Adipocyte (in vitro differentiated cells): ENCODE measurements at regions not wholly inside any gene's neighbourhood (a gene's known extent, or its start where the extent isn't known, plus 50 kb on each side); places are given as distances from the start of the nearest gene placed in this dataset.

Experiments used
- DNase-seq: peaks from one replicate; pipeline ENCODE4 v3.0.0-alpha.2; 2015; ENCODE audit warnings: low read depth
- H3K27me3 ChIP-seq: replicated peaks from 2 replicates; pipeline ENCODE4 v1.7.0; 2013; ENCODE audit warnings: mild to moderate bottlenecking, low read length, moderate library complexity; ENCODE audit not compliant: control insufficient read depth, insufficient read depth
- H3K36me3 ChIP-seq: 2 replicates; pipeline ENCODE4 v1.7.0; 2013; ENCODE audit warnings: low read length, mild to moderate bottlenecking, moderate library complexity; ENCODE audit not compliant: control insufficient read depth, insufficient read depth, severe bottlenecking
- H3K4me1 ChIP-seq: 2 replicates; pipeline ENCODE4 v1.7.0; 2013; ENCODE audit warnings: mild to moderate bottlenecking, low read length, moderate library complexity; ENCODE audit not compliant: control insufficient read depth, insufficient read depth
- H3K4me3 ChIP-seq: 2 replicates; pipeline ENCODE4 v1.7.0; 2013; ENCODE audit warnings: mild to moderate bottlenecking, low read length, moderate library complexity
- H3K9ac ChIP-seq: 2 replicates; pipeline ENCODE4 v1.7.0; 2013; ENCODE audit warnings: mild to moderate bottlenecking, low read length, moderate library complexity
- H3K9me3 ChIP-seq: 2 replicates; pipeline ENCODE4 v1.7.0; 2013; ENCODE audit warnings: mild to moderate bottlenecking, low read length, moderate library complexity; ENCODE audit not compliant: control insufficient read depth

DNA sequence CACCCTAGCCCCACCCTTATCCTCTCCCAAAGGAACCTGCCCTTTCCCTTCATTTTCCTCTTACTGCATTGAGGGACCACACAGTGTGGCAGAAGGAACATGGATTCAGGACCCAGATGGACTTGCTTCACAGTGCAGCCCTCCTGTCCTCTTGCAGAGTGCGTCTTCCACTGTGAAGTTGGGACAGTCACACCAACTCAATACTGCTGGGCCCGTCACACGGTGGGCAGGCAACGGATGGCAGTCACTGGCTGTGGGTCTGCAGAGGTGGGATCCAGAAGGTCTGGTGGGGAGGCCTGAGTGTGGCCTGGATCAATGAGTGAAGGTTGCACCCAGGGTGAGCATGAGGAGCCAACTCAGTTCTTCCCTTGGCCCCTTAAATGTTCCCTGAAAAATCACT is 129.9 kb upstream of the B3GAT1 start:
- Histone ChIP-seq H3K9ac (no peak overlapping the region), H3K36me3 (no peaks in the 10 kb centered on the region), H3K4me3 (no peak overlapping the region), H3K4me1 (no peaks in the 10 kb centered on the region), H3K27me3 (peaks cover 4% of the 10 kb centered on the region), H3K9me3 (no peaks in the 10 kb centered on the region)
- DNase-seq, result no peak

DNA sequence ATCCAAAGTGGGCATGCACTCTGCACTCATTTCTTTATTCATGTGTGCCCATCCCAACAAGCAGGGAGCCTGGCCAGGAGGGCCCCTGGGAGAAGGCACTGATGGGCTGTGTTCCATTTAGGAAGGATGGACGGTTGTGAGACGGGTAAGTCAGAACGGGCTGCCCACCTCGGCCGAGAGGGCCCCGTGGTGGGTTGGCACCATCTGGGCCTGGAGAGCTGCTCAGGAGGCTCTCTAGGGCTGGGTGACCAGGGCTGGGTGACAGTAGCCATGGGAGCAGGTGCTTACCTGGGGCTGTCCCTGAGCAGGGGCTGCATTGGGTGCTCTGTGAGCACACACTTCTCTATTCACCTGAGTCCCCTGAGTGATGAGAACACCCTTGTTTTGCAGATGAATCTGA is 129.3 kb upstream of the B3GAT1 start:
- peaks cover 4% of the 10 kb centered on the region for H3K27me3 ChIP-seq
- DNase-seq, result no peak
- no peak overlapping the region for H3K4me3 ChIP-seq
- H3K4me1 ChIP-seq, result no peaks in the 10 kb centered on the region
- H3K9ac ChIP-seq, result no peak overlapping the region
- H3K9me3 ChIP-seq, result no peaks in the 10 kb centered on the region
- no peaks in the 10 kb centered on the region for H3K36me3 ChIP-seq

DNA sequence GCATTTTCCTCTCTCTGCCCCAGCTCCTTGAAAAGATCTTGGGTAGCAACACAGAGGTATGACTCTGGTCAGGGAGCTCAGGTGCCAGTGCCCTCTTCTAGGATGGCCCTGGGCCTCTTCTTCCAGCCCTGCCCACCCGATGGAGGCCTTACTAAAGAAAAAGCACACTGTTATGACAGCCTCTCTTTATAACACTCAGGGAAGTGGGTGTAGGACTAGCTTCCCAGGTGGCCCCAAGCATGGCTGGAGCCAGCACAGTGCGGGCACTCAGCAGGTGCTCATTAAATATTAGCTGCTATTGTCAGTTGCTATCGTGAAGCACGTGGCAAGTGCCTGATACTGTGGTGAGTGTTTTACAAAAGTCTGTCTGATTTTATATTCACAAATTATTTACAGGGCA is 127.2 kb upstream of the B3GAT1 start:
- Histone ChIP-seq H3K4me3 (no peak overlapping the region), H3K4me1 (no peaks in the 10 kb centered on the region)

DNA sequence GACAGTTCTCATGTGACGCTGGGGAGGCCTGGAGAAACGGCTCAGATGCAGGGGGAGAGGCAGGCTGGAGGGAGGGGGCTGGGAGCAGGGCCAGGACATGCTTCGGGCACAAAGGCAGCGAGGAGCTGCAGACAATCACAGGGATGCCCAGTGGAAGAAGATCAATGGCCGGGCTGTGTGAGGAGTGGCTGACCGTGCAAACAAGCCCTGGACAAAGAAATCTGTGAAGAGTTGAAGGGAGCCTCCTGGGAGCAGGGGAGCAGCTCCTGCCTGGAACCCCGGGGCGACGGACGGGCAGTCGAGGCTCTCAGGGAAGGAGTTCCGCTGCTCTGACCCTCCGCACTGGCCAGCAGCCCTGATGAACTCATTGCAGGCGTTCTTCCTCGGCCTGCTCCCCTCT is 126.7 kb upstream of the B3GAT1 start:
- Histone ChIP-seq H3K36me3 (no peaks in the 10 kb centered on the region), H3K9me3 (no peaks in the 10 kb centered on the region), H3K9ac (no peak overlapping the region), H3K4me1 (no peaks in the 10 kb centered on the region), H3K27me3 (peaks cover 8% of the 10 kb centered on the region), H3K4me3 (no peak overlapping the region)
- DNase-seq, result no peak

More for the DNA sequence above, 127.2 kb upstream of the B3GAT1 start:
- no peaks in the 10 kb centered on the region for H3K9me3 ChIP-seq
- DNase-seq, result no peak
- no peaks in the 10 kb centered on the region for H3K36me3 ChIP-seq
- H3K27me3 ChIP-seq, result peaks cover 8% of the 10 kb centered on the region
- H3K9ac ChIP-seq, result no peak overlapping the region

DNA sequence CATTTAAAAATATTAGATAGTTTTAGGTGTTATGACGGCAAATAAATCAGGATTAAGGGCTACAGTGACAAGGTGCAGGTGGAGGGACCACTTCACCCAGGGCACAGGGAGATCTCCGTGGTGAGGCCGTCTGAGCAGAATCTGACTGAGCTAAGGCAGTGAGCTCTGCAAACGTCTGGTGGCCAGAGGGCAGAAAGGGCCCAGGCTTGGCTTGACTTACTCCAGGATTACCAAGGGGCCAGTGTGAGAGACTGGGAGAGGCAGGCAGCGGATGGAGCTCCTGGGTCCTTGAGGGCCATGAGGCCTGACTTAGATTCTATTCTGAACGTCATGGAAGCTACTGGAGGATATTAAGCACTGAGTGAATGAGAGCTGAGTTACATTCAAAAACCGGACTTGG is 125.9 kb upstream of the B3GAT1 start:
- DNase-seq, result no peak
- H3K9me3 ChIP-seq, result no peaks in the 10 kb centered on the region
- no peaks in the 10 kb centered on the region for H3K4me1 ChIP-seq
- no peak overlapping the region for H3K4me3 ChIP-seq
- H3K27me3 ChIP-seq, result peaks cover 8% of the 10 kb centered on the region
- no peak overlapping the region for H3K9ac ChIP-seq
- no peaks in the 10 kb centered on the region for H3K36me3 ChIP-seq

DNA sequence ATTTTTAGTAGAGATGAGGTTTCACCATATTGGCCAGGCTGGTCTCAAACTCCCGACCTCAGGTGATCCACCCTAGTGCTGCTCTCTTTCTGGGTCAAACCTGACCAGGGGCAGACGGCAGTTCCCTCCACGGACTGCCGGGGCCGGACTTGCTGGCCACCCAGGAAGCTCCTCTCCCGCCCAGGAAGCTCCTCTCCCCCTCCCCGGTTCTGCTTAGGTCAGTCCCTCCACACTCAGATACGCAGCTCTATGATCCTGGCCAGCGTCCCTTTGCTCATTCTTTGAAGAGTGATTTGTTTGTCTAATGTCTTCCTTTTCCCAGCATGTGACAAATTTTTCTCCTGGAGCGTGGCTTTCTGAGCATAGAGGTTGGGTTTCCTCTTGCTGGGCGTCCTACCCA is 125.3 kb upstream of the B3GAT1 start:
- peaks cover 8% of the 10 kb centered on the region for H3K27me3 ChIP-seq
- no peak overlapping the region for H3K9ac ChIP-seq
- H3K4me3 ChIP-seq, result no peak overlapping the region
- DNase-seq, result no peak
- H3K9me3 ChIP-seq, result no peaks in the 10 kb centered on the region
- H3K4me1 ChIP-seq, result no peaks in the 10 kb centered on the region
- no peaks in the 10 kb centered on the region for H3K36me3 ChIP-seq

DNA sequence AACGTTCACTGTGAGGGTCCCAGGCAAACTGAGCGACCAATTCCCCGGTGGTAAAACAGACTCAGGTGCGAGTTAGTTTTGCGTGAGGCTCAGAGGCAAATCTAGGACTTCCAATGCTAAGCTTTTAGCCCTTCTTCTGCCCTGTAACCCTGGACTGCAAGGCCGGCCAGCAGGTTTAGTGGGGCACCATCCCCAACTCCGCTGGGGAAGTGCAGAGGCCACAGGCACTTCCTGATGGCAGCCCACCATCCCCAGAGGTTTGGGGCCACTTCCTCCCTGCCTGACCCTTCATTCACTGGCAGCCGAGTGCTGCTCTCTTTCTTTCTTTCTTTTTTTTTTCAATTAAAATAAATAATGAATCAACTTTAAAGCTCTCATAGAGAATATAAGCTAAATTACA is 124.6 kb upstream of the B3GAT1 start:
- Histone ChIP-seq H3K4me3 (no peak overlapping the region), H3K9ac (no peak overlapping the region), H3K9me3 (no peaks in the 10 kb centered on the region), H3K36me3 (no peaks in the 10 kb centered on the region), H3K27me3 (peaks cover 8% of the 10 kb centered on the region), H3K4me1 (no peaks in the 10 kb centered on the region)
- no peak for DNase-seq

DNA sequence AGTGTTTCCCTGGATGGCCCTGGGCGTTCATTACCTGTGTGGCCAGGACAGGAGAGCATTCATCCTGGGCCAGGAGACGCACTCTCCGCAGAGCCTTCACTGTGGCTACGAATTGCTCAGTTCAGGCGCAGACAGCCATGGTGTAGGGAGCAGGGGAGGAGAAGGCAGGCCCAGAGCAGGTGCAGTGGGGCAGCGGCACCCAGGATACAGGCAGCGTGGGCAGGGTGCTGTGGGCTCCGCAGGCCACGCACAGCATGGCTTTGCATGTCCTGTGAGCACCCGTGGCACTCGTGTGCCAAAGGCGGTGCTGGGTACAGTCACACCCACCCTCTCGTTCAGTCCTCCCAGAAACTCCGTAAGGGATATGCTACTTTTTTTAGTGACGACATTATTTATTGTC is 124.2 kb upstream of the B3GAT1 start:
- Histone ChIP-seq H3K36me3 (no peaks in the 10 kb centered on the region), H3K9ac (no peak overlapping the region), H3K9me3 (no peaks in the 10 kb centered on the region), H3K27me3 (peaks cover 8% of the 10 kb centered on the region), H3K4me3 (no peak overlapping the region), H3K4me1 (no peaks in the 10 kb centered on the region)
- no peak for DNase-seq

DNA sequence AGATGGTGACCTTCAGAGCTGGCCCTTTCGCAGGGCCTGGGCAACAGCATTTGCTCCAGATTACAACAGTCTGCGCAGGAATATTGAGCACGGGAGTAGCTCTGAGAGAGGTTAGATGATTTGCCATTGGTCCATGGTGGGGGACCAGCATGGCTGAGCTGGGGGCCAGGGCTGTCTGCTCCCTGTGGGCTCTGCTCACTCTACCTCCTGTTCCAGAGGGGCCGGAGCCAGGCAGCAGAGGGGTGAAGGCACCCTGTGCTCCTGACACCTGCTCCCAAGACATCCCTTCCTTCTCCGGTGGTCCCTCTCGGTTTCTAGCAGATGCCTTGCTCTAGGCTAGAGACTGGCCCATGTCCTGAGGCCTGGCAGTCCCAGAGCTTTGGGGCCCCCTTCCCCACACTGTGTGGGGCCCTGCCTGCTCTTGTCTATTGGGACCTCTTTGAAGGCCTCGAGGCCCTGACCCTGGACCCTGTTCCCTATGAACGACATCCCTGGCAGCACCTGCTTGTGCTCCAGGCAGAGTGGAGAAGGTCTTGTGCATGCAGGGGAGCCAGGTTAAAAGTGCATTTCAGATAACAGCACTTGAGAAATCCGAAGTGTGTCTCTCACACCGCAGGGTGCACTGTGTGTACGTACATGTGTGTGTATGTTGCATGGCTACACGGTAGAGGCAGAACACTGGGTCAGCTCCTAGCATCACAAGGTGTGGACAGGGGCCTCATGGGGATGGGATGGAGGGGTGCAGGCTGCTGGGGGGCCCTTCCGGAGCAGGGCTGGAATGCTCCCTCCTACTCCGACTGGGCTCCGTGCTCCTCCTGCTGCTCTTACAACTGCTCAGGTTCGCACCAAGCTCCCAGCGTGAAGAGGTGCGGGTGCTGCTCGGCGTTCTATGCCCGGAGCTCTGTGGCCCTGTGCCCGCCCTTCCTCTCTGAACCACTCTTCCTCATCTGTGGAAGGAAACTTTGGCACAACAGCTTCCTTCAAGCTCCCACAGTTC is 123.3 kb upstream of the B3GAT1 start:
- Histone ChIP-seq H3K27me3 (peaks cover 12% of the 10 kb centered on the region), H3K9me3 (no peaks in the 10 kb centered on the region), H3K9ac (no peak overlapping the region), H3K4me1 (no peaks in the 10 kb centered on the region), H3K36me3 (no peaks in the 10 kb centered on the region), H3K4me3 (no peak overlapping the region)
- no peak for DNase-seq

DNA sequence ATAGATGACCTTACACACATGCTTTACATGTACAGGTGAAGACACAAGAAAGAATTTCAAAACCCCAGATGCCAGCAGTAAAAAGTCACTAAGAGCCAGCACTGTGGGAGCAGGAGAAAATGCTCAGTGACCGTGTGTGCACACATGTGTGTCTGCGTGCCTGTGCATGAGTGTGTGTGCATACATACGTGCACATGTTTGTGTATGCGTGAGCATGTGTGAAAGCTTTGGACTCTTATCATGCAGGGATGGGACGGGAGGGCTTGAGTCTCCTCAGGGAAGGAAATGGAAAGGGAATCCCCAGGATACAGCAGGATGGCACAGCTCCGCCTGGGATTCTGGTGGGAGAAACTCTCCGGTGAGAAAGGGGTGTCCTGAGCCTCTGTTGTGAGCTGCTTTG is 121.5 kb upstream of the B3GAT1 start:
- H3K4me3 ChIP-seq, result no peak overlapping the region
- peaks cover 20% of the 10 kb centered on the region for H3K27me3 ChIP-seq
- H3K36me3 ChIP-seq, result no peaks in the 10 kb centered on the region
- no peaks in the 10 kb centered on the region for H3K4me1 ChIP-seq
- H3K9ac ChIP-seq, result no peak overlapping the region
- DNase-seq, result no peak
- no peaks in the 10 kb centered on the region for H3K9me3 ChIP-seq

DNA sequence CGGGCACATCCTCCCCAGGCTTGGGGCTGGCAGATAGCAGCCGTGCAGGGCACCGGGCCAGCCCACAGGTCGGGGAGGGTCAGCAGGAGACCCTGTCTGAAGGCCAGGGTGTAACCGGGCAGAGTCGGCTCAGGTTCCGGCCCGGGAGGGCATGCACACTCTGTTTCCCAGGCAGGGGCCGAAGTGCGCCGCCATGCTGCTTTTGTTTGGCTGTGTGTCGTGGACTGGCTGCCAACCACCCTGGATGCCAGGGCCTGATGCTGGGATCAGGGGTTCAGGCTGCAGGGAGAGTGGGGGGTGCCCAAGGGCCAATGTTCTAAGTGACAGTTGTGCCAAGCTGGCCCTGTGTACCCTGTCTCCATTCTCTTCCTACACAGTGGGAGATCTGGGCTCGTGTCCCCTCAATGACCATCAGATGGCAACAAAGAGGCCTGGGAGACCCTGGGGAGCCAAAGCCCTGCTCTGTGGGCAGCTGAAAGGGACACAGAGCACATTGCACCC is 120.9 kb upstream of the B3GAT1 start:
- H3K4me1 ChIP-seq, result no peaks in the 10 kb centered on the region
- H3K36me3 ChIP-seq, result no peaks in the 10 kb centered on the region
- no peaks in the 10 kb centered on the region for H3K9me3 ChIP-seq

More for the DNA sequence above, 120.9 kb upstream of the B3GAT1 start:
- Histone ChIP-seq H3K4me3 (no peak overlapping the region), H3K9ac (no peak overlapping the region), H3K27me3 (peaks cover 20% of the 10 kb centered on the region)
- no peak for DNase-seq
